Mucosa of gallbladder (tissue), 1 donor: ENCODE measurements at regions not wholly inside any gene's neighbourhood (a gene's known extent, or its start where the extent isn't known, plus 50 kb on each side); places are given as distances from the start of the nearest gene placed in this dataset.

Source experiments
- DNase-seq: peaks from one replicate; pipeline ENCODE4 v3.0.0-alpha.2; 2020; ENCODE audit warnings: low spot score
- donor health status: DM: no; HTN: no; CAD: no.

- DNase-seq: no peak
Observed at GRCh38 chrX:22800360-22800759, 199.4 kb upstream of the DDX53 start.

GRCh38 chrX:22800806-22801205 lies 199.0 kb upstream of the DDX53 start:
- DNase-seq: no peak

- DNase-seq: no peak
Observed at GRCh38 chrX:22803353-22803752, 196.4 kb upstream of the DDX53 start.

GRCh38 chrX:22810876-22811275 lies 188.9 kb upstream of the DDX53 start:
- DNase-seq: no peak

GRCh38 chrX:22818061-22818460 lies 181.7 kb upstream of the DDX53 start:
- DNase-seq: no peak

GRCh38 chrX:22855693-22856092 lies 144.1 kb upstream of the DDX53 start:
- DNase-seq: no peak

- DNase-seq: no peak
Observed at GRCh38 chrX:22859642-22860041, 140.1 kb upstream of the DDX53 start.

- DNase-seq: peak; percentile 10
Observed at GRCh38 chrX:22866801-22867200, 133.0 kb upstream of the DDX53 start.

- no peak for DNase-seq
Observed at GRCh38 chrX:22882543-22882942, 117.2 kb upstream of the DDX53 start.

GRCh38 chrX:22889819-22890218 lies 109.9 kb upstream of the DDX53 start:
- DNase-seq: no peak

- no peak for DNase-seq
Observed at GRCh38 chrX:22912616-22913015, 87.1 kb upstream of the DDX53 start.

GRCh38 chrX:22922961-22923360 lies 76.8 kb upstream of the DDX53 start:
- DNase-seq: no peak

- no peak for DNase-seq
Observed at GRCh38 chrX:22934640-22935039, 65.1 kb upstream of the DDX53 start.

- DNase-seq: no peak
Observed at GRCh38 chrX:22944945-22945344, 54.8 kb upstream of the DDX53 start.
